Coronary artery (tissue), 2 donors: ENCODE measurements at regions not wholly inside any gene's neighbourhood (a gene's known extent, or its start where the extent isn't known, plus 50 kb on each side); places are given as distances from the start of the nearest gene placed in this dataset.

Source experiments
- DNase-seq: peaks from one replicate; pipeline ENCODE4 v3.0.0-alpha.2; 2017; ENCODE audit warnings: low spot score
- H3K27ac ChIP-seq, 2 donors: fragments of 200-600 bp; sonication (generic); one replicate each; pipeline ENCODE4 v1.5.1; 2016 to 2019
- H3K4me3 ChIP-seq: fragments of 200-600 bp; sonication (generic); 2 replicates; pipeline ENCODE4 v1.5.1; 2016; ENCODE audit warnings: mild to moderate bottlenecking, moderate library complexity
- TF ChIP-seq, protein P1 (sequence below): fragments of 200-600 bp; sonication (generic); IDR thresholded peaks from one replicate; pipeline ENCODE4 v1.5.1; 2019; ENCODE audit warnings: antibody characterized with exemption

DNA sequence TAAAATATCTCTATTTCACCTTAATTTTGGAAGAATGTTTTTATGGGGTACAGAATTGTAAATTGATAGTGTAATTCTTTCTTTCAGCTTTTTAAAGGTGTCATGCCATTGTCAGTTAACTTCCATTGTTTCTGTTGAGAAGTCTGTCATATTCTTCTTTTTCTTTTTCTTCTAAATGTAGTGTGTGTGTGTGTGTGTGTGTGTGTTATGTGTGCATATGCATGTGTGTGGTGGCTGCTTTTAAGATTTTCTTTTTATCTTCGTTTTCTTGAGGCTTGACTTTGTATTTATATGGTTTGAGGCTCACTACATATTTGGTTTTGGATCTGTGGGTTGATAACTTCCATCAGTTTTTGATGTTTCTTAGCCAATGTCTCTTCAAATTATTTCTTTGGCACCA is 176.5 kb downstream of the OGFRL1 start:
- Histone ChIP-seq H3K27ac (no peak overlapping the region), H3K4me3 (no peak overlapping the region)
- TF ChIP-seq, protein P1, sequence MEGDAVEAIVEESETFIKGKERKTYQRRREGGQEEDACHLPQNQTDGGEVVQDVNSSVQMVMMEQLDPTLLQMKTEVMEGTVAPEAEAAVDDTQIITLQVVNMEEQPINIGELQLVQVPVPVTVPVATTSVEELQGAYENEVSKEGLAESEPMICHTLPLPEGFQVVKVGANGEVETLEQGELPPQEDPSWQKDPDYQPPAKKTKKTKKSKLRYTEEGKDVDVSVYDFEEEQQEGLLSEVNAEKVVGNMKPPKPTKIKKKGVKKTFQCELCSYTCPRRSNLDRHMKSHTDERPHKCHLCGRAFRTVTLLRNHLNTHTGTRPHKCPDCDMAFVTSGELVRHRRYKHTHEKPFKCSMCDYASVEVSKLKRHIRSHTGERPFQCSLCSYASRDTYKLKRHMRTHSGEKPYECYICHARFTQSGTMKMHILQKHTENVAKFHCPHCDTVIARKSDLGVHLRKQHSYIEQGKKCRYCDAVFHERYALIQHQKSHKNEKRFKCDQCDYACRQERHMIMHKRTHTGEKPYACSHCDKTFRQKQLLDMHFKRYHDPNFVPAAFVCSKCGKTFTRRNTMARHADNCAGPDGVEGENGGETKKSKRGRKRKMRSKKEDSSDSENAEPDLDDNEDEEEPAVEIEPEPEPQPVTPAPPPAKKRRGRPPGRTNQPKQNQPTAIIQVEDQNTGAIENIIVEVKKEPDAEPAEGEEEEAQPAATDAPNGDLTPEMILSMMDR: no peak
- DNase-seq: no peak

- TF ChIP-seq, protein P1: no peak
- no peak for DNase-seq
- Histone ChIP-seq H3K27ac (no peak overlapping the region), H3K4me3 (no peak overlapping the region)
Measured at GRCh38 chr6:71466362-71466761, 177.8 kb downstream of the OGFRL1 start.

- H3K4me3 ChIP-seq: no peak overlapping the region
- DNase-seq: no peak
- H3K27ac ChIP-seq: peak overlapping the region in 1 of 2 donors; percentile 94
- TF ChIP-seq, protein P1: no peak
Measured at GRCh38 chr6:71468038-71468437, 179.4 kb downstream of the OGFRL1 start.

- no peak for DNase-seq
- H3K27ac ChIP-seq: peak overlapping the region; percentile 48 to 94
- H3K4me3 ChIP-seq: peak overlapping the region; percentile 52
- TF ChIP-seq, protein P1: no peak
Measured at GRCh38 chr6:71468841-71469700, 180.5 kb downstream of the OGFRL1 start.

- TF ChIP-seq, protein P1: no peak
- DNase-seq: no peak
- H3K27ac ChIP-seq: no peak overlapping the region
- H3K4me3 ChIP-seq: no peak overlapping the region
Measured at GRCh38 chr6:71471718-71472117, 183.1 kb downstream of the OGFRL1 start.

DNA sequence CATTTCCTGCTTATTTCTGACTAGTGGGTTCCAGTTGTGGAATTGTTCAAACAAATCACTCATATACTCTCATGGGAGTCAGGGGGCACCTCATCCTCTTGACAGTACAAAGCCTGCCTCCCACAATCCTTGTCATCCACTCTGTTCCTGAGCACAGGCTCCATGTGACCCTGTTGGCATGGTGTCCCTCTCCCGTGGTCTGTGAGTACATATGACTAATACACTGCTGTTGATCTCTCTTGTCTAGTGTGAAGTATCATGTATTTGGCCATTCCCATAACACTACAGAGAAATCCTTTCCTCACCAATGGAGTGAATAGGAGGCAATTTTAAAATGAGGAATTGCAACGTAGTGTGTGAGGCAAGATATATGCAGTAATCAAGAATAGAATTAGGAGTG is 185.3 kb downstream of the OGFRL1 start:
- H3K4me3 ChIP-seq: no peak overlapping the region
- H3K27ac ChIP-seq: peak overlapping the region in 1 of 2 donors; percentile 53
- DNase-seq: peak; percentile 82
- TF ChIP-seq, protein P1: no peak

DNA sequence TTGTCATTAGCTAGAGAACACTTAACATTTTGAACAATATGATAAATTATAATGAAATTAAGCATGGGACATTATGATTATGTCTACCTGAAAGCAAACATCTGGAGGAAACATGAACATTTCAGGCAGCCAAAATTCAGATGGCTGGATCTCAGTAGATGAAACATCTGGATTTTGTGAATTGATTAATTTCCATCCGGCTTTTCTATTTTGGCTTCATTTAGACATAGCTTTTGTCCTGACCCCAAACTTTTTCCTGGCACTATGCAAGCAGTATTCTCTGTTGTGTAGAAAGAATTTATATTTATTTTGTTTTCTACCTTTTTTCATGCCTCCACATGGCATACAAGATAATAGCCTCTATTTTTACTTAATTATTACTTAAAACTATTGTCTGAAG is 186.3 kb downstream of the OGFRL1 start:
- no peak overlapping the region for H3K27ac ChIP-seq
- DNase-seq: no peak
- TF ChIP-seq, protein P1: no peak
- no peak overlapping the region for H3K4me3 ChIP-seq
